ENCODE measurements at regions not wholly inside any gene's neighbourhood (a gene's known extent, or its start where the extent isn't known, plus 50 kb on each side); places are given as distances from the start of the nearest gene placed in this dataset.
"Not testable (repeated sequence)": the region's sequence is repeated elsewhere in the genome, so short reads cannot be mapped to it uniquely, and the experiment has no call there.

DNA sequence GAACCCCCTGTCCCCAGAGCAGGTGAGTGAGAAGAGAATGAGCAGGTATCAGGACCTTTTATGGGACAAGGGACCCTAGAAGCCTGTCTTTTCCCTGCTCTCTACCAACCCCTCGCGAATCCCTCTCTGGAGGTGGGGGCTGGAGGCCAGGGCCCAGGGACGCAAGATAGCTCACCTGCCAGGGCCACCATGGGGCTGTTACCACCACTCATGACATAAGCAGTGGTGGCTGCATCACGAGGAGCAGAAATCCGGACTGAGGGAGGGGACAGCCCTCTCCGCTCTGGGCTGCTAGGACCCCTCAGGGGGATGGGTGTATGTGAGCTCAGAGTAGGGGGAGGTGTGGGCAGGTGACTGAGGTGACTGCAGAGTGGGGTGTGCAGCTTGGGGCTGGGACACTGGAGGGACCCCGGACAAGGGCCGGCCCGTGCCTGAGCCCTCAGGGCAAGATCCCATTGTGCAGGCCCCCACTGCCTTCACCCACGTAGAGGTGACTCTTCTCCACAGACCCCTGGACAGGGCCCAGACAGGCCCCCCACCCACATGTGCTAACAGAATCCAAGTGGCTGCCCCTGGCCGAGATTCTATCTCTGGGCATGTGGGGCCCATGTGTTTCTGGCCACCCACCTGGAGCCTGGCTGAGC, 190.6 kb downstream of the TBC1D2B start:
- POLR2A ChIA-PET = no interaction called here
- CTCF ChIA-PET = no interaction called here

DNA sequence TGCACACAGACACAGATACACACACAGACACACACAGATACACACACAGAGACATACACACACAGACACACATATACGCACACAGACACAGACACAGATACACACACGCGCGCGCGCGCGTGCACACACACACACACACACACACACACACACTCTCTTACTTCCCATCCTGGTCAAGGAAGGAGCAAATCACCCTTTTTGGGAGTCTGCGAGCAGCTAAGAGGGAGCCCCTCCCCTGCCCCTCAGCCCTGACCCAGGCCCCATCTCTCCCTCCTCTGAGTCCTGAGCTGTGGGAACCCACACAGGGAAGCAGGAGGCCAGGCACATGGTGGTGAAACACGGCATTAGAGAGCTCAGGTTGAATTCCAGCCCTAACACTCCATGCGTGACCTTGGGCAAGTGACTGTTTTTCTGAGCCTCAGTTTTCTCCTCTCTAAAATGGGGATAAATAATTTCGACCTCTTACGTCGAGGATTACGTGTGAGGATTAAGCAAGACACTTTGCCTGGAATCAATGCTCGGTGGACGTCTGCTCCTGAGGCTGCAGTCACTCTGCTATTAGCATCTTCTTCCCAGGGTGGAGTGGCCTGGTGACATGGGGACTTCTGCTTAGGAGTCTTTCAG, 191.5 kb downstream of the TBC1D2B start:
- H3K4me3 ChIP-seq (ENCODE audit: low read depth in 2 of 2, low read length in 2 of 2); intact Hi-C loops (cut with micrococcal nuclease; ENCODE audit: unreplicated experiment); POLR2A ChIA-PET; ATAC-seq; H3K27ac ChIP-seq (ENCODE audit: low read length); CTCF ChIA-PET; DNase-seq (ENCODE audit: low read depth, low spot score); H3K36me3 ChIP-seq (ENCODE audit: control insufficient read depth, insufficient read depth, low read length); H3K4me1 ChIP-seq (ENCODE audit: control insufficient read depth, insufficient read depth, low read length); H3K9me3 ChIP-seq (ENCODE audit: control insufficient read depth, insufficient read depth, low read depth, low read length); BruUV-seq (replicated peaks); in situ Hi-C loops (cut with HindIII; ENCODE audit: low pct_unique_long_range_greater_than_20kb, low sequenced_read_pairs); H3K27me3 ChIP-seq (ENCODE audit: control insufficient read depth, insufficient read depth, low read length): not testable (repeated sequence)

More for the DNA sequence above, 190.6 kb downstream of the TBC1D2B start:
- H3K4me1 ChIP-seq (ENCODE audit: control insufficient read depth, insufficient read depth, low read length) = no peaks in the 10 kb centered on the region
- DNase-seq (ENCODE audit: low read depth, low spot score) (no peak), ATAC-seq (no peak)
- intact Hi-C loops (cut with micrococcal nuclease; ENCODE audit: unreplicated experiment) = no loop called here
- no peak overlapping the region for H3K4me3 ChIP-seq (ENCODE audit: low read depth in 2 of 2, low read length in 2 of 2)
- in situ Hi-C loops (cut with HindIII; ENCODE audit: low pct_unique_long_range_greater_than_20kb, low sequenced_read_pairs) = no loop called here
- H3K36me3 ChIP-seq (ENCODE audit: control insufficient read depth, insufficient read depth, low read length) = no peaks in the 10 kb centered on the region
- TF ChIP-seq TCF7L2 (IDR thresholded peaks at IDR 0.05; ENCODE audit: low read depth, low read length) (no peak), POLR2AphosphoS5 (IDR thresholded peaks at IDR 0.05; ENCODE audit: low read depth, low read length) (no peak), SIN3A (IDR thresholded peaks at IDR 0.05; ENCODE audit: borderline replicate concordance, insufficient read depth, low read depth, low read length) (no peak)
- TF ChIP-seq, protein P1, sequence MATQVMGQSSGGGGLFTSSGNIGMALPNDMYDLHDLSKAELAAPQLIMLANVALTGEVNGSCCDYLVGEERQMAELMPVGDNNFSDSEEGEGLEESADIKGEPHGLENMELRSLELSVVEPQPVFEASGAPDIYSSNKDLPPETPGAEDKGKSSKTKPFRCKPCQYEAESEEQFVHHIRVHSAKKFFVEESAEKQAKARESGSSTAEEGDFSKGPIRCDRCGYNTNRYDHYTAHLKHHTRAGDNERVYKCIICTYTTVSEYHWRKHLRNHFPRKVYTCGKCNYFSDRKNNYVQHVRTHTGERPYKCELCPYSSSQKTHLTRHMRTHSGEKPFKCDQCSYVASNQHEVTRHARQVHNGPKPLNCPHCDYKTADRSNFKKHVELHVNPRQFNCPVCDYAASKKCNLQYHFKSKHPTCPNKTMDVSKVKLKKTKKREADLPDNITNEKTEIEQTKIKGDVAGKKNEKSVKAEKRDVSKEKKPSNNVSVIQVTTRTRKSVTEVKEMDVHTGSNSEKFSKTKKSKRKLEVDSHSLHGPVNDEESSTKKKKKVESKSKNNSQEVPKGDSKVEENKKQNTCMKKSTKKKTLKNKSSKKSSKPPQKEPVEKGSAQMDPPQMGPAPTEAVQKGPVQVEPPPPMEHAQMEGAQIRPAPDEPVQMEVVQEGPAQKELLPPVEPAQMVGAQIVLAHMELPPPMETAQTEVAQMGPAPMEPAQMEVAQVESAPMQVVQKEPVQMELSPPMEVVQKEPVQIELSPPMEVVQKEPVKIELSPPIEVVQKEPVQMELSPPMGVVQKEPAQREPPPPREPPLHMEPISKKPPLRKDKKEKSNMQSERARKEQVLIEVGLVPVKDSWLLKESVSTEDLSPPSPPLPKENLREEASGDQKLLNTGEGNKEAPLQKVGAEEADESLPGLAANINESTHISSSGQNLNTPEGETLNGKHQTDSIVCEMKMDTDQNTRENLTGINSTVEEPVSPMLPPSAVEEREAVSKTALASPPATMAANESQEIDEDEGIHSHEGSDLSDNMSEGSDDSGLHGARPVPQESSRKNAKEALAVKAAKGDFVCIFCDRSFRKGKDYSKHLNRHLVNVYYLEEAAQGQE (IDR thresholded peaks at IDR 0.05; ENCODE audit: insufficient read depth in 1 of 2, low read depth in 2 of 2, low read length in 1 of 2) = no peak
- TF ChIP-seq, protein P2, sequence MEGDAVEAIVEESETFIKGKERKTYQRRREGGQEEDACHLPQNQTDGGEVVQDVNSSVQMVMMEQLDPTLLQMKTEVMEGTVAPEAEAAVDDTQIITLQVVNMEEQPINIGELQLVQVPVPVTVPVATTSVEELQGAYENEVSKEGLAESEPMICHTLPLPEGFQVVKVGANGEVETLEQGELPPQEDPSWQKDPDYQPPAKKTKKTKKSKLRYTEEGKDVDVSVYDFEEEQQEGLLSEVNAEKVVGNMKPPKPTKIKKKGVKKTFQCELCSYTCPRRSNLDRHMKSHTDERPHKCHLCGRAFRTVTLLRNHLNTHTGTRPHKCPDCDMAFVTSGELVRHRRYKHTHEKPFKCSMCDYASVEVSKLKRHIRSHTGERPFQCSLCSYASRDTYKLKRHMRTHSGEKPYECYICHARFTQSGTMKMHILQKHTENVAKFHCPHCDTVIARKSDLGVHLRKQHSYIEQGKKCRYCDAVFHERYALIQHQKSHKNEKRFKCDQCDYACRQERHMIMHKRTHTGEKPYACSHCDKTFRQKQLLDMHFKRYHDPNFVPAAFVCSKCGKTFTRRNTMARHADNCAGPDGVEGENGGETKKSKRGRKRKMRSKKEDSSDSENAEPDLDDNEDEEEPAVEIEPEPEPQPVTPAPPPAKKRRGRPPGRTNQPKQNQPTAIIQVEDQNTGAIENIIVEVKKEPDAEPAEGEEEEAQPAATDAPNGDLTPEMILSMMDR (IDR thresholded peaks at IDR 0.05) = no peak
- no peaks in the 10 kb centered on the region for H3K27me3 ChIP-seq (ENCODE audit: control insufficient read depth, insufficient read depth, low read length)
- H3K9me3 ChIP-seq (ENCODE audit: control insufficient read depth, insufficient read depth, low read depth, low read length) = no peaks in the 10 kb centered on the region
- BruUV-seq (replicated peaks) = no TSS peak
- no peak overlapping the region for H3K27ac ChIP-seq (ENCODE audit: low read length)

- BruUV-seq (replicated peaks) = not testable (repeated sequence)
Measured at GRCh38 chr15:77883012-77883411, 194.5 kb downstream of the TBC1D2B start.

More at GRCh38 chr15:77883012-77883411, 194.5 kb downstream of the TBC1D2B start:
- POLR2A ChIA-PET; H3K27me3 ChIP-seq (ENCODE audit: control insufficient read depth, insufficient read depth, low read length); H3K9me3 ChIP-seq (ENCODE audit: control insufficient read depth, insufficient read depth, low read depth, low read length); intact Hi-C loops (cut with micrococcal nuclease; ENCODE audit: unreplicated experiment); in situ Hi-C loops (cut with HindIII; ENCODE audit: low pct_unique_long_range_greater_than_20kb, low sequenced_read_pairs); DNase-seq (ENCODE audit: low read depth, low spot score); CTCF ChIA-PET; H3K4me3 ChIP-seq (ENCODE audit: low read depth in 2 of 2, low read length in 2 of 2); H3K27ac ChIP-seq (ENCODE audit: low read length); H3K36me3 ChIP-seq (ENCODE audit: control insufficient read depth, insufficient read depth, low read length); H3K4me1 ChIP-seq (ENCODE audit: control insufficient read depth, insufficient read depth, low read length): not testable (repeated sequence)
- peak; percentile 36; the same call in 1 of the 2 replicates for ATAC-seq

All from Panc1 (cell line).